Epidermal melanocyte (primary cell): ENCODE measurements at regions not wholly inside any gene's neighbourhood (a gene's known extent, or its start where the extent isn't known, plus 50 kb on each side); places are given as distances from the start of the nearest gene placed in this dataset.

Experiments
- DNase-seq: peaks from one replicate; pipeline ENCODE4 v3.0.0; 2011; ENCODE audit warnings: low spot score; ENCODE audit not compliant: insufficient read length

DNA sequence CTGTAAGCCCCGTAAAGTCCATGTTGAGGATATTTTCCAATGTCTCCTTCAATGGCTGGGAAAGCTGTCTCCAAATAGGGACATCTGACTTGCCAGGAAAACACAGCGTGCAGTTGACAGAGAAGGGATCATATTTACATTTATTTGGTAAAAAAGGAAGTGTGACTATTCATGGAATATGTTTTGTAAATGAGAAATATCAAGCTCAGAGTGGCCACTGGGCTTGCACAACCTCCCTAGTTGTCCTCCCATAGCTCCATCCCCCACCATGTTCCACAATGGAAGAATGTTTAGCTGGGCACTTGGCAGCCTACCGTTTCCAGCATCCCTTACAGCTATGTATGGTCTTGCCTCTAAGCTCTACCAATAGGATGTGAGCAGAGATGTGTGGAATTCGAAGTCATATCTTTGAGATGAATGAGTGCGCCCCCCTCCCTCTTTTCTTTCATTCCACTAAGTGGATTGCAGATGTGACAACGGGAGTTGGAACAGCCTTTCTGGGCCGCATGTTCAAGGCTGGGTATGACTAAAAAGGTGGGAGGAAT is 306.6 kb upstream of the ZMIZ1 start:
- DNase-seq: no peak

DNA sequence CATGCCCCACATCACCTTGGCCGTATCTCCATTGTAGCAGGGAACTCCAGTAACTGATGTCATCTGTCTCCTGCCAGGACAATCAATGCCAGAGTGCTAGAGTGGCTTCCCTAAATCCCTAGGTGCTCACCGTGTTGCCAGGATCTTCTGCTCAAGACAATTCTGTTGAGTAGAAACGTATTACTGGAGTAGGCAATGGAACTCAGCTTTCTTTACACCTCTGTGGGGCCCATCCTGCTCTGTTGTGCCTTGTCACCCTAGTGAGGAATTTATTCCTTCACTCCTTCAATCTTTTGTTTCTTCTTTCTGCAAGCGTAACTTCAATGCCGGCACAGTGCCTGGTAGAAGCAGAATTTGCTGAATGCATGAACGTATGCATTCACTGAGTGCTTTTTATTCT is 305.5 kb upstream of the ZMIZ1 start:
- no peak for DNase-seq

DNA sequence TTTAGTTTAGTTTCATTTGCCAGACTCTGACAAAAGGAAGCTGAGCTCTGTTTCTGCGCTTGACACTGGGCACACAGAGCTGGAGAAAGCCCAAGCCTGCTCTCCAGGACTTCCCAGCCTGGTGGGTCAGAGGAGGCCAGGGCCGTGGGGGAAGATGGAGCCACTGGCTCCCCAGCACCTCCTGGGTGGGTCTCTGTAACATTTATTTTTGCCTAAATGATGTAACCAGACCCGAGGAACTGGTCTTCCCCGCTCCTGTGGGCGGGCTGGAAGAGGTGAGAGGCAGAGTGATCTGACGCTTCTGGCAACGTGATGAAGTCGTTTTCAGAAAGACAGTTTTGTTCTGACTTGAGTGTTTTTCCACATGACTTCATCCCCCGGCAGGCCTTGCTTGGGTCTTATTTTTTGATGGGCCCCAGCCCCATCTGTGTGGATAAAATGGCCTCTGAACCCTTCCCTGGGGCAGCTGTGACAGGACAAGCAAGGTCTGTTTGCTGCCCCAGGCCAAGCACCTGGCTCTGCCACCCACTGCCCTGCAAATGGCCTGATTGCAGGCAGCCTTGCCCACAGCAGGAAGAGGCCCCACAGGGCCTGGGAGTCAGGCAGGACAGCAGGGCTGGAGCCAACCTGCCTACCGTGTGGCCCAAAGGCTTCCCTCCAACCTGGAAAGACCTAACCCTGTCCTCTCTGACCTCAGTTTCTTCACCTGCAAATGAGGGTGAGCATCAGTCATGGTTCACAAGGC is 304.9 kb upstream of the ZMIZ1 start:
- DNase-seq: no peak

GRCh38 chr10:78764436-78764835 is 304.3 kb upstream of the ZMIZ1 start:
- DNase-seq: no peak

DNA sequence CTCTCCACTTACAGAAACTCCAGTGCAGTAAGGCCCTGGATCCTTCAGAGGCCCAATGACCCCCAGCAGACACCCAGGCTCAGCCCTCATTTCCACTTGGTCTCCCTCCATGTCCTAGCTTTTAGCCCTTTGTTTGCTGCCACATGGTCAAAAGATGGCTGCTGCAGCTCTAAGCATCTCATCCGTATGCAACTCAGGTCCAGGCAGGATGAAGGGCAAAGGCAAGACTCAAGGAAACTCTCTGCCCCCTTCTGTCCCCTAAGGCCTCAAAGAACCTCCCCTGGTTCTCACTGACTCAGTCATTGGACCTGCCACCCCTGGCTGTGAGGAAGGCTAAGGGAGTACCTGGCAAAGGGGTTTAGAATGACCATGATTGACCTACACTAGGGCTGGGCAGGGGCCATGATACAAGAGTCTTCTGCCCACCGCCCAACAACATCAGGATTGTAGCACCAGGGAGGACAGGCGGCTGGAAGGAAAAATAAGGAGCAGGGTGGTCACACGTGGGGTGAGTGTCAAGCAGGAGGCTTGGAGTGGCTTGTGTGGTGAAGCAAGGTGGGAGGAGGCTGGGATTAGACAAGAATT is 303.8 kb upstream of the ZMIZ1 start:
- no peak for DNase-seq

- no peak for DNase-seq
Observed at GRCh38 chr10:78765726-78766335, 302.9 kb upstream of the ZMIZ1 start.

DNA sequence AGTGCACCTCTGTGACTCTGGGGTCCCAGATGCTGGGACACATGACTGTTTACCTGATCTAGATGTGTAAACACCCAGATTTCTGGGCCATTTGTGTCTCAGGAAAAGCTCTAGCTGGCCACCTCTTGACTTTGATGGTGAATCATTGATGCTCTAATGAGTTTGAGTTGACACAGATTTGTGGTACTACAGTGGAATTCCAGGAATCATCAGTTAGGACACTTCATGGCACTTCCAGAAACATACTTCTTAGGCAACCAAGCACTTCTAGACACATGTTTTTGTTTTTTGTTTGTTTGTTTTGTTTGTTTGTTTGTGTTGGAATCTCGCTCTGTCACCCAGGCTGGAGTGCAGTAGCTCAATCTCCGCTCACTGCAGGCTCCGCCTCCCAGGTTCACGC is 302.2 kb upstream of the ZMIZ1 start:
- no peak for DNase-seq

- DNase-seq: no peak
Observed at GRCh38 chr10:78768041-78768835, 300.5 kb upstream of the ZMIZ1 start.

- no peak for DNase-seq
Observed at GRCh38 chr10:78768876-78769275, 299.9 kb upstream of the ZMIZ1 start.

- DNase-seq: no peak
Observed at GRCh38 chr10:78769526-78769925, 299.2 kb upstream of the ZMIZ1 start.

DNA sequence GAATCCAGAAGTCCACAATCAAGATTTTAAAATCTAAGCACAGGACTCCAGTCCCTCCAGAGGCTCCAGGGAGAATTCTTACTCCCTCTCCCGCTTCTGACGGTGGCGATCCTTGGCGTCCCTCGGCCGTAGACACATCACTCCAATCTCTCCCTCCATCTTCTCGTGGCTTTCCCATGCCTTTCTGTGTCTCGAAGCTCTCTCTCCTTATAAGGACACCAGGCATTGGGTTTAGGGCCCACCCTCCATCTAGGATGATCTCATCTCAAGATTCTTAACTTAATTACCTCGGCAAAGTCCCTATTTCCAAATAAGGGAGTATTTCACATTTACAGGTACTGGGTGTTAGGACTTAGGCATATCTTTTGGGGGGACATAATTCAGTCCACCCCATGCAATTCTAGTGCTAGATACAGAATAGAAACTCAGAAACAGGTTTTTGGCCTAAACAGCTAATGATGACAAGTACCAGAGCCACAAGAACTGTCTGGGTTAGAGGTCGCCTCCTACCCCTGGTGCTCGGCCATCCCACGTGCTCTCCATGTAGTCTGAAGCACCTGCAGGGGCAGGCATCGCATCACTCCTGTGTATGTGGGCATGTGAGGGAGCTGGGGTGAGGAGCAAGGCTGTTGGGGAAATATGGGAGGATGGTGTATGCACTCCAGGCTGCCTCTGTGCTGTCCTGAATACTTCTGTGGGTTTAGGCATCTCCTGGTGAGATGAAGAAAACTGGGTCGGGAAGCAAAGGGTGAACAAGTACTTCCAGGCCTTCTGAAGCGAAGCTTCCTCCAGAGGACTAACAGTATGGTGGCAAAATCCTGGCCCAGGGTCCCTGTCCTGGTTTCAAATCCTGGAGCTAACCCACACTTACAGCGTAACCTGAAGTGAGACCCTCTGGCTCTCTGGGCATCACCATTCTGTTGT is 298.3 kb upstream of the ZMIZ1 start:
- no peak for DNase-seq

- DNase-seq: no peak
Observed at GRCh38 chr10:78771260-78771659, 297.5 kb upstream of the ZMIZ1 start.

DNA sequence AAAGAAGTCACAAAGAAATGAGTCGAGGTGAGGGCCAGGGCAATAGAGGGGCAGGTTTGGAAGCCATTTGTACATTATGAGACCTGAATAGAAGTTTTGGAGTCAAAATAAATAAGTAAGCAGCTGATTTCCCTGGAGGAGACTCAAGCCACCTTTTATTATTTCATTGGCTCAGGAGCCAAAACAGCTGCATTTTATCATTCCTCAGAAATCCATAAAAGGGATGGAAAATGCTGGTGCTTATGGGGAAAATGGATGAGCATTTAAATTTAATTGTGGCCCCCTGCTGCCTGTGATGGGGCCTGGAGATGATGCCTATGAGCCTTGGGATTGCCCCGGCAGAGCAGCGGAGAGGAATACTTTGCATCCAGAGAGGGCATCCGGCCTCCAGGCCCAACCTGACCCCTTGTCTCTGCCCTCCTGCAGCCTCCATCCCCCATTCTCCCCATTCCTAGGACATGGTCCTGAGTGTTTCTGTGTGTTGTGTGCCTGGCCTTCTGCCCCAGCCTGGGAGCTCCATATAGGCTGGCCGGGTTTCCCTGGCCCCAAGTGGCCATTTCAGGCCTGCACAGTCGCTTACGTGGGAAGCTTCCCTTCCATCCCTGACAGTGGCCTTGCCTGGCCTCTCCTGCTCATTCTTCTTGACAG is 296.8 kb upstream of the ZMIZ1 start:
- DNase-seq: no peak

DNA sequence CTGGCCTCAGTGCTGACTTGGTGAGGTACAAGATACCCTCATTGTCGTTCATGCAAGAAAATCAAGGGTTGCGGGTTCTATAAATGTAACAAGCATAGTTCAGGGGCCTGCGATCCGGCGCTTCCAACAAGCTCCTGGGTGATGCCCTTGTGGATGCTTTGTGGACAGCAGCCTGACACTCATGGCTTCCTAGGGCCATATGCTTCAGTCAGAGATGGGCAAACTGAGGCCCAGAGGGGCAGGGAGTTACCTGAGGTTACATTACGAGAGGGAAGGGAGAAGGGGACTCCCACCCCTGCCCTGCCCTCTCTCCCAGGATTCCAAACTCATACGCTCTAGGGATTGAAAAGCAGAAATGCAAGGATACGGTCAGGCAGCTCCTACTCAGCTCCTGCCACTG is 296.3 kb upstream of the ZMIZ1 start:
- no peak for DNase-seq

GRCh38 chr10:78772986-78773530 is 295.7 kb upstream of the ZMIZ1 start:
- no peak for DNase-seq

GRCh38 chr10:78774614-78774998 is 294.2 kb upstream of the ZMIZ1 start:
- no peak for DNase-seq

- DNase-seq: no peak
Observed at GRCh38 chr10:78774999-78775711, 293.6 kb upstream of the ZMIZ1 start.

DNA sequence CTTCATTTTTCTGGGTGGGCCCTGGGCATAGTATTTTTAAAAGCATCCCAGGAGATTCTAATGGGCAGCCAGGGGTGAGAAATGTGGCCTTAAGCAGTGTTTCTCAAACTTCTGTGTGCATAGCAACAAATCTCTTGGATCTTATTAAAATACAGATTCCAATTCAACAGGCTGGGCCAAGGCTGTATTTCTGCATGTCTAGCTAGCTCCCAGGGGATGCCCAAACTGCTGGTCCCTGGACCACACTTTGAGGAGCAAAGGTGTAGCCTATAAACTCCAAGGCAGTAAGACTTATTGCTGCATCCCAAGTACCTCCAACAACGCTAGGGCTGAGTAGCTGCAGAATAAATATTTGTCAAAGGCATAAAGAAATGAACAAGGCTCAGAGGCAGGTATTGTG is 292.9 kb upstream of the ZMIZ1 start:
- no peak for DNase-seq

- no peak for DNase-seq
Observed at GRCh38 chr10:78776756-78777155, 292.0 kb upstream of the ZMIZ1 start.
